8988T (cell line): ENCODE measurements at regions not wholly inside any gene's neighbourhood (a gene's known extent, or its start where the extent isn't known, plus 50 kb on each side); places are given as distances from the start of the nearest gene placed in this dataset.
"Not testable (repeated sequence)": the region's sequence is repeated elsewhere in the genome, so short reads cannot be mapped to it uniquely, and the experiment has no call there.

Source experiments
- DNase-seq: peaks from one replicate; pipeline ENCODE4 v3.0.0; 2011

- no peak for DNase-seq
These were observed 155.8 kb upstream of the ZNF608 start for GRCh38 chr5:124902097-124902821.

DNA sequence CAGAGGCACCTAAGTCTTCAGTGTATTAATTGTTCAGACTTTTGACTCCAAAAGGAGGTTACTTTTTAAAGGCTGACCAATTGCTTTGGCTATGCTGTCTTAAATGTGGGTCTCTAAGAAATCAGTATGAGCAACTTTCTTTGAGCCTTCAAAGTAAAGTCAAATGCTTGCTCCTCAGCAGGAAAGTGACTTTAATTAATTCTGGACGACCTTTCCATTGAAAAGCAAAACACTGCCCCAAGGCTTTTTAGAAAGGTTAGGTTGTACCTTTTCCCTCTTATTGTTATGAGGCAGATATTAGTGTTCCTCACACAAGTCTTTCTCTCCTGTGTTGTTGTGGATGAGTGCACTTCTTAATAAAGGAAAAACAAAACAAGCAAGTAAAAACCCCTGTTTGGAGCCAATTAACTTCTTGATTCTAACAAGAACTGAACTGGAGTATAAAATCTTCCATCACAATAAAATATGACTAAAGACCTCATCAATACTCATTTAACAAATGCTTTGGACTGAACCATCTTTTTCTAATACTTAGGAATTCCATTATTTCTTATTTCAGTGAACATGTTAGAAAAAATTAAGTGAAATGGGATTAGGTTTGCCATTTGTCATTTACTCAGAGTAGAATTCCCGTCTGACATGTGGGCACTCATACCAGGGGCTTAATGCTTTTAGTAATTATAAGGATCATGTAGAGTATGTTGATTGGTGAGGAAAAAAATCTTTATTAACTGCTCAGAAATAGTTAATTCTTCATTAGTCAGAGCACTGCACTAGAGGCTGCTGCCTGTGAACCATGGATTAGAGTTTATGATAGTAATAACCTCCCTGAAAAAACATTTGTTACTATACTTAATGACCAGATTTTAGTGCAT, 159.1 kb upstream of the ZNF608 start:
- DNase-seq = no peak

DNA sequence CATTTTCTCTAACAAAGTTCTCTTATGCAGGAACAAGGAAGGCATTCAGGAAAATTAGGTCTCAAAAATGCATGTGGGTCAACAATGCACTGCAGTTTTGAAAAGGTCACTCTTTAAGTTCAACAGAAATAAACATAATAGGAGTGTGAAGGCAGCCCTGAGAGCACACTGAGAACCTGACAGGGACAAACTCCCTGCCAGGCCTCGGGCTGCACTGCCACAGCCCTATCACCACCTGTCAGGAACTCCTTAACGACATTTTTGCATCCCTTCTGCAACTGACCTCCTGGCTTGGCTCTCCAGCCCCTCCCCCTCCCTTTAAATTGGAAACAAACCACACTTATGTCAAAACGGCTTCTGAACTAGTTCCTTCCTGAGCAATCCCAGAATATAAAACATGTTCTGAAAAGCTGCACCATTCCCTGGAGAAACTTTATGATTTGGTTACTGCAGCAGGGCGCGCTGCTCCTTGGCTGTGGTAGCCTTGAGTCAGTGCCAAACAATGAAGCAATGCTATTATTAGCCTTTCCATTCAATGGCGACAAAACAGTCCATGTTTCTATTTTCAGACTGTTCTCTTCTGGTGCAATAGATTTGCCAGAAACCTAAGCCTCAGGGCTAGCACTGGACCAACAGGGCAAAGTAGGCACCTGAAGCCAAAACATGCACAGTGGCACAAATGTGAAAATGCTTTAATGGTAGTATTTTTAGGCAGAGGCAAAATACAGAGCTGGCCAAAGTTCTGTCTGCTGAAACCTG, 160.1 kb upstream of the ZNF608 start:
- no peak for DNase-seq

DNA sequence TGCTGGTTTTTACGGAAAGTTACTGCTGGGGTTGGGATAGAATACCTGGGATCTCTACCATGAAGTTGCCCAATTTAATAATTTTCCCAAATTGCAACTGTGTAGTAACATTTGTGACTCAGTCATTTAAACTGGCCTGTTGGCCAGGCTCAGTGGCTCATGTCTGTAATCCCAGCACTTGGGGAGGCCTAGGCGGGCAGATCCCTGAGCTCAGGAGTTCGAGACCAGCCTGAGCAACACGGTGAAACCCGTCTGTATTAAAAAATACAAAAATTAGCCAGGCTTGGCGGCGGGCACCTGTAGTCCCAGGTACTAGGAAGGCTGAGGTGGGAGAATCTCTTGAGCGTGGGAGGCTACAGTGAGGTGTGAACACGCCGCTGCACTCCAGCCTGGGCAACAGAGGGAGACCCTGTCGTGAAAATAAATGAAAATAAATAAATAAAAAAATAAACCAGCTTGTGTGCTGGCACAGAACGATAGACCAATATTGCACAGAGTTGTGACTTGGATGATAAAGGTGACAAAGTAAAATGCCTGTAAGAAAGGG, 160.7 kb upstream of the ZNF608 start:
- DNase-seq = no peak

DNA sequence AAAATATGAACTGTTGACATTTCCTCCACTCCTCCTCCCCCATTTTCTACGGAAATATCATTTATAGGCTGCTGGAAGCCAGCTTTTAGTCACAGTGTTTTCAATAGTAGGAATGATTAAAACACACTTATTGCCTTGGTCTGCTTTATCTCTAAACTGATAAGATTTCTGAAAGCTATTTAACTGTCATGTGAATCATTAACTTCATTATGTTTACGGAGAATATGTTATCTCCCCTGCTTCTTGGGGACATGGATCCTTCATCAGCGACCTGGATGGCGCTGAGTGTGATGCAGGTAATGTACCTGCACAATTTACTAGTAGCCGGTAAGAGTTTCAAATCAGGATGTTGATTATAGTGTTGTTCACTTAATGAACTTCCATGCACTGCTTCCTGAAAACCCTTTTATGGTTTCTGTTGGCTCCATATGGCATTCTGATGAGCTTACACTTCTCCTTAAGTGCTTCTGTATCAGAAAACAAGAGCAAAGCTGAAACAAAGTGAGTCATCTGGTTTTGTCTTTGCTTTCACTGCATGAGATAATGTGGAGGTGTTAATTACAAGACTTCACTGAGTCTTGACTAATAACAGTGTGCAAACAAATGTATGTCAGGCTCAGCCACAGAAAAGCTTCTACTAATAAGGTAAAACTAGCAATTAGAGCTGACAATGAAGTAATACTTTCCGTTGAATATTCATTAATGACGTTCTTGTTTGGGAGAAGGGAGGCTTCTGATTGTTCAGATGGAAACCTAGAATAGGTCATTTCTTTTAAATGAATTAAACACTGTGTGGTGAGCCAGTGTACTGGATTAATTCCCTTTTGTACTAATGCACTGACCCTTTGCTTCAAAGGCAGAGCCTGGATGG, 162.4 kb upstream of the ZNF608 start:
- DNase-seq = no peak

- no peak for DNase-seq
These were observed 163.3 kb upstream of the ZNF608 start for GRCh38 chr5:124909734-124910133.

- DNase-seq = no peak
These were observed 164.0 kb upstream of the ZNF608 start for GRCh38 chr5:124910354-124911016.

GRCh38 chr5:124912638-124913328, 166.3 kb upstream of the ZNF608 start:
- no peak for DNase-seq

- DNase-seq = no peak
These were observed 166.9 kb upstream of the ZNF608 start for GRCh38 chr5:124913329-124913653.

DNA sequence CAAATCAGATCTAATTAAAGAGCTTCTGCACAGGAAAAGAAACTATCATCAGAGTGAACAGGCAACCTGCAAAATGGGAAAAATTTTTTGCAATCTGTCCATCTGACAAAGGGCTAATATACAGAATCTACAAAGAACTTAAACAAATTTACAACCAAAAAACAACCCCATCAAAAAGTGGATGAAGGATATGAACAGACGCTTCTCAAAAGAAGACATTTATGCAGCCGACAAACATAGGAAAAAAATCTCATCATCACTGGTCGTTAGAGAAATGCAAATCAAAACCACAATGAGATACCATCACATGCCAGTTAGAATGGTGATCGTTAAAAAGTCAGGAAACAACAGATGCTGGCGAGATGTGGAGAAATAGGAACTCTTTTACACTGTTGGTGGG, 169.9 kb upstream of the ZNF608 start:
- DNase-seq = not testable (repeated sequence)

DNA sequence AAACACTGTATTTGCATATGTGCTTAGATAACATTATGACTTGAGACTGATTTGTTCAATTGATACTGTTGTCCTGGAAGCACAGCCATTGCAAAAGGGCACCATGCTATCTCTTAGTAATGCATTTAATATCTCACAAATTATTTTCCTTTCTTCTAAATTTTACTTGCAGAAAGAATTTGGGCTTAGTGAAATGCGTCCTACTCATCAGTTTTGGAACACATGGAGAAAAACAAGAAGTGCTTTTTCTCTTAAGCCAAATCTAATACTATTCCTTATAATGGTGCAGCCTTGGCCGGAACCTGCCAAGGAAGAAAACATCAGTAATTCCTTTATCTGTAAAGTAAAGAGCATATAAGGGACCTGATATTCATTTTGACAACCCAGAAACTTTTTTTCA, 172.2 kb upstream of the ZNF608 start:
- DNase-seq = no peak

- DNase-seq = no peak
These were observed 172.6 kb upstream of the ZNF608 start for GRCh38 chr5:124919076-124919475.

DNA sequence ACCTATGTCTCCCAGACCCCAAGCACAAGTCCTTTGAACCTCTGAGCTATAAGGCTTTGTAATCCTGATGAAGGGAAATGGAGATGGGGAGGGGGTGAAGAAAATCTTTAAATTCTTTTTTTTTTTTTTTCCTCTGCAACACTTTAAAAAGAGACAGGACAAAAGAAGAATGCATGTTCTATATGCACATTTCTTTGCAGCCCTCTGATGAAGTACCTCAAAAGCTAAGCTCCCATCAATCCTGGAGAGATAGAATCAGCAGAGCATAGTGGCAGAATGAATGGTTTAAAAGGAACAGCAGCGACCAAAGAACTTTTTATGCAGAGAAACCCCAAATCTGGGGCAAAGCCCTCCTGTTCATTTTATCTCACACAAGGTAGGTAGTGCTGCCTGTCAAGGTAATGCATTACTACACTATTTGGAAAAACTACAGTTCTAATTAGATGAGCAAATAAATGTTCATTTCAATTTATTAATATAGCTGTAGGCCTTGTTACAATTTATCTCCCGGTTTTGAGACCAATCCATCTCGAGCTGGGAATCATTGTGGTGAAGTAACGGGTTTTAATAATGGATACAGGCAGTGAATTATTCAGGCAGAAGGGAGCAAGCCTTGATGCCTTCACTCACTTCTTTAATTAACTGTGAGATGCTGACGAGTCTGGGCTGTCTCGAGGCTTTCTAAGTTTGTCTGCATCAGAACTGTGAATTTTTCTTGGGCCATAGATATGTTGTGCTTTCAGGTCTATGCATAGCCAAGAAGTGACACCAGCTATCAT, 173.5 kb upstream of the ZNF608 start:
- no peak for DNase-seq

DNA sequence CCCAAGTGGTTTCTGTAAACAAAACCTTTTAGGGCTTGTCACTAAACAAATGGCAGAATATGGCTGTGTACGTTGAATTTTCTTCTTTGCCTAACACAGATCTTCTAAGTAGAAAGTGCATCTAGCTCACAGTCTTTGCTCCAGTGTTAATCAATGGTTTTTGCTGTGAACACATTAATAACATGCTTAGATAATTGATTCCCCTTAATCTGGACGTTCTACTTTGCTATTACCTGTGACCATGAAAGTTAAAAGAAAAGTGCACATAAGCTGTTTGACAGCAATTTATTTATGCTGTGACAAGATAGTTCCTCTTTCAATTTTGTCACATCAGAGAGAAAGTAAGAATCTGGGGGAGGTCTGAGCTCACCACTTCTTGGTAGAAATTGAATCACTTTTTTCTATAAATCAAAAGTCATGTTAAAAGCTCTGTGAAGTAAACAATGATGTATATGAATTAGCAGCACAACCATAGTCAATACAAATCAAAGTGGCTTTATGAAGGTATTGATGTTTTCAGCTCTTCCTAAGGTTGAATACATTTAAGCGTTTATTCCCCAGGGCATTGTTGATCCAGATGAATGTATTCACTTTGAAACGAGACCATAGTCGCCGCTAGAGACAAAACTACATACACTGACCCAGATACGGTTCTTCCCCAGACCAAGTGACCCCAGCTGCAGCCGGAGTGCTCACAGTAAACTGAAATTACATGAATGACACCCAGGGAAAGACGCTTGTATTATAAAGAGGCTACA, 174.6 kb upstream of the ZNF608 start:
- DNase-seq = no peak

DNA sequence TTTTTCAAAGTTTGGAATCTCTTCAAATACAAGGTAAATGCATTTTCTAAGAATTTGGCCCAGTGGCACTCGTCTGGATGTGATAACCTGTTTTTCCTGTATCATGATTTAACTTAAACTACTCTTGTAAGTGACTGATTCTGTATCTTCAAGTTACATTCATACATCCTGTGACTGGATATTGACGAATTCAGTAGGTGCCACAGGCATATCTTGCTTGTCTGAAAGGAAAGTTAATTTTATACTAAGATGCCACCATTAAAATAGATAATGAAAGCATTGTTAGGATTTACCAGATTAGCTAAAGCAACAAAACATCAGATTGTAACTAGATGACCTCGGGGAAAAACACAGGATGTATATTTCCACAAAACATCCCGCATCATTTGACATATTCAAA, 175.3 kb upstream of the ZNF608 start:
- no peak for DNase-seq

DNA sequence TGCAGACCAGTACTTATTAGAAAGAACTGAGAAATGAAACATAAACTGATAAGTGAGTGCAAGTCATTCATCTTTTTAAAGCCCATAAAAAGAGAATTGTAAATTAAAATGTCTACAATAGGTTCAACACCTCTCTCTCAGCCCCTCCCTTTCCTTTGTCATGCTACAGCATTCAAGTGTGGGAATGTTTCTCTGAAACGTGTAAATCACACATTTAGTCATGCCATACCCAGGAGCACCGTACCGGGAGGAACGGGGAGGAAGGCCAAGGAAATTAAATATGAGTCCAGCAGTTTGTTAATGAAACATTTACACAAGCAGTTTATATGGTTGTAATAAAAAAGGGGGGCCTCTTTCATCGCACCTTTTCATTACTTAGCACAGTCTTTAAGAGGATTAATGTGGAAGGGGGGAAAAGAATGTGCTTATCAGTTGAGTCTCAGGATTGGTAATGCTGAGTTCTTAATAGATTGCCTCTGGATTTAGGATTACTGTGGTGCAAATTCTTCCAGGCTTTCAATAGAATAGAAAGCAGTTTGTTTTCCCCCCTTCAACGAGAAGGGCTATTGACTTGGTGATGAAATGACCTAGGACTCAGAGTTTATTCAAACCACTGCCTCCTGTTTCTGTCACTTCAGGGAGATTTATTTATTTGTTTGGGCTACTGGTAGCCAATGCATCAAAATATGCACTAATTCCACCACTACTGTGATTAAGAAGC, 176.0 kb upstream of the ZNF608 start:
- DNase-seq = no peak

DNA sequence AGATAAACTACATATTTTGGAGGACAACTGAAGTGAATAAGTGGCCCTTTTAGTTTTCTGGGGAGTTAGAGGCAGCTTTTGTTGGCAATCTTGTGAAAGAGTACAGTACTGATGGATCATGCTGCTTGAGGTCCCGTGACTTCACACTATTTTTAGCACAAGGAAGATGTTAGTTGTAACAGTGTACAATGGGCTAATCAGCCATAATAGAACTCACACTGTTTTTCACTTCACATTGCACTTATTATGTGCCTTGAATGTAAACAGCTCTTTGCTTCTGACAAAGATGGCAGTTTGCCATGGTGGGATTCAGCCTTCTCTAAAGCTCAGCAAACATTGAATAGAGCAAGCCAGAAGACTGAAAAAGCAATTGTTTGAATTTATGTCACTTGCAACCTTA, 176.7 kb upstream of the ZNF608 start:
- DNase-seq = no peak

DNA sequence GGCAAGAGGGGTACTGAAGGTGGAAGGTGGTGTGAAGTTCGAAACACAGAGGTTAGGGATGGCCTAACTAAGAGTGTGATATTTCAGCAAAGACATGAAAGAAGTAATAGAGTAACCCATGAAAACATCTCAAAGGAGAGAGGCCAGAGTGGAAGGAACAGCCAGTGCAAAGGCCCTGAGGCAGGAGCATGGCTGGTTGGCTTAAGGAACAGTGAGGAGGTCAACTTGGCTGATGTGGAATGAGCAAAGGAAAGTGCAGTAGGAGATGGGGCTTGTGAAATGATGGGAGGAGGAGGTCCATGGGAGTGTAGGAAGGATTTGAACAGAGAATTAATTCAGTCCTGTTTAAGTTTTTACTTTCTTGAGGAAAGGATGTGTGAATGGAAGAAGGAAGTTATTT, 178.3 kb upstream of the ZNF608 start:
- DNase-seq = no peak

- DNase-seq = no peak
These were observed 181.3 kb upstream of the ZNF608 start for GRCh38 chr5:124927735-124928134.
